ENCODE measurements at regions not wholly inside any gene's neighbourhood (a gene's known extent, or its start where the extent isn't known, plus 50 kb on each side); places are given as distances from the start of the nearest gene placed in this dataset.
"Not testable (repeated sequence)": the region's sequence is repeated elsewhere in the genome, so short reads cannot be mapped to it uniquely, and the experiment has no call there.

DNA sequence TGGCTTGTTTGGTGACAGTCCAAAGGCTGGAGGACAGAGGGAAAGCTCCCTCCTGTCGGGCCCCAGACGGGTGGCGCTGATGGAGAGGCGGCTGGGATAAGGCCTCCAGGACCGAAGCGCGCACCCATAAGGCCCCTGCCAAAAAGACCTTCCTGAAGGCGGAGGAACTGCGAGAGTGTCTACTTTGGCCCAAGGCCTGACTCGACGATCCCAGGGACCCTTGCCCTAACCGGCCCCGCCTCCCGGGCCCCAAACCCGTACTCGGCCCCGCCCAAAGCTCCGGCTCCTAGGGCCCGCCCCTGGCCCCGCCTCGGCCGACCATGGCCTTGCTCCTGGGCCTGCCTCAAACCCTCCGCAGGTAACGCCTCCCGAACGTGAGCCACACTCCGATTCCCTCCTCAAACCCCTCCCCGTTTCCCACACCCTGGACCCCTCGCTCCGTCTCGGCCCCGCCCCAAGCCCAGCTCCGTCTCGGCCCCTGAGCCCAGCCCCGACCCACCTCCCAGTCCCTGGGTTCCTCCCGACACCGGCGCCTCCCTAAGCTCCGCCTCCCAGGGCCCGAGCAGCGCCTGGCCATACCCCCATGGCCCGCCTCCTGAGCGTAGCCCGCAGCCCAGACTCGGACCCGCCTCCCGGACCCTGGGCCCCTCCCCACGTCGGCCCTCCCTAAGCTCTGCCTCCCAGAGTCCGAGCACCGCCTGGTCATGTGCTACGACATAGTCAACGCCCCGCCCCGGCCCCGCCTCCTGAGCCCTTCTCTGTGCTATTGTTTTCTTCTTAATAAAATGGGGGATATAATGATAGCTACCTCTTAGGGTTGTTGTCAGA lies 90.0 kb upstream of the DRD5 start:
- DNase-seq: peak; percentile 97
- Histone ChIP-seq H3K4me3 (peak overlapping the region; percentile 77), H3K4me1 (peaks cover 6% of the 10 kb centered on the region), H3K27ac (replicated peaks) (peak overlapping the region; percentile 79), H3K9me3 (replicated peaks) (no peaks in the 10 kb centered on the region), H3K27me3 (ENCODE audit: low read depth) (no peaks in the 10 kb centered on the region), H3K36me3 (no peaks in the 10 kb centered on the region)
- intact Hi-C loops (cut with micrococcal nuclease): no loop called here
- no peak for TF ChIP-seq CTCF (IDR thresholded peaks at IDR 0.05; ENCODE audit: borderline replicate concordance)

DNA sequence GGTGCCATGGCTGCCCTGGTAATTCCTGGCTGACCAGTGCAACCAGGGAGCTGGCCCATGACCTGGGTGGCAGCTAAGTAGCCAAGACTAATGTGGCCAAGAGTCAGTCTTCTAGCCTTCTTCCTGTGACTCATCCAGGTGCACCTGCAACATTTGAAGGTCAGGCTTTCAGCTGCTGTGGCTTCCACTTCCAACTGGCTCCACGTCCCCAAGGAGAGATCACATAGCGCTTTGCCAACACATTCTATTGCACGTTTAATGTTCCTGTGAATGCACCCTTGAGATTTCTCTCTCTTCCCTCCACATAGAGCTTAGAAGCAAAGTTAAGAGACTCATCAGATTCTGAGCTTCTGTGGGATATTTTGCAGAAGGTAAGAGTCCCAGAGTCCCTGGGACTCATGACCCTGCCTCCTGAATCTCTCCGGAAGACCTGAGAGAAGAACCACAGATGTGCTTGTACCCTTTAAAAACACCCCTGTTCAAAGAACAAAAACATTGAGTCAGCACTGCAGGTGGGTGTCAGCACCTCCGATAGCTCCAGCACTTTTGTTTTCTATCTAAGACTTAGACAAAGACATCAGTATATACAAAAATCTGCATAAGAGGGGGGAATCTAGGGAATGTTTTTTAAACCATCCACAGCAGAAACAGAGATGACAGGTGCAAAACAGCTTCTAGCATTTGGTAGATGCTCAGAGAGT lies 88.5 kb upstream of the DRD5 start:
- DNase-seq; H3K4me1 ChIP-seq; H3K4me3 ChIP-seq; H3K27me3 ChIP-seq (ENCODE audit: low read depth); H3K36me3 ChIP-seq; H3K27ac ChIP-seq (replicated peaks); H3K9me3 ChIP-seq (replicated peaks); intact Hi-C loops (cut with micrococcal nuclease): not testable (repeated sequence)

GRCh38 chr4:9694403-9694802 lies 87.0 kb upstream of the DRD5 start:
- H3K36me3 ChIP-seq; intact Hi-C loops (cut with micrococcal nuclease); H3K9me3 ChIP-seq (replicated peaks); H3K4me1 ChIP-seq; H3K27ac ChIP-seq (replicated peaks); H3K27me3 ChIP-seq (ENCODE audit: low read depth); H3K4me3 ChIP-seq; DNase-seq: not testable (repeated sequence)

DNA sequence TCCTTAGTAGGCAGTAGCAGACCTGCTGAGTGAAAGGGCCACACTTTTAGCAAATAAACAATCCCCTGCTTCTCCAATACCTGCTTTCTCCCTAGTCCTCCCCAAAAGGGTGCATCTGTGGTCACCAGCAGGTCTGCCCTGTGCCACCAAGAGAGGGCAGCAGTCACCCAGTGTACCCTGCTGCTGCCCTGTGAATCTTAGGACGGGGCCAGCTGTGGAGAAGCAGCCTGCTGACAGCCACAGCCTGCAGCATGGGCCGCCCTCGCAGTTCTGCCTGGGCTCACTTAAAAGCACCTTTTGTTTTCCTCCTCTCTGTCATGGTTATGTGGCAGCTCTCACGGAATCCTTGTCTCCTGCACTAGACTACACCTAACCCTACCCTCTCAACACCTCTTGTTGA lies 85.4 kb upstream of the DRD5 start:
- H3K9me3 ChIP-seq (replicated peaks); H3K36me3 ChIP-seq; H3K4me3 ChIP-seq; H3K4me1 ChIP-seq; H3K27me3 ChIP-seq (ENCODE audit: low read depth); H3K27ac ChIP-seq (replicated peaks); intact Hi-C loops (cut with micrococcal nuclease); DNase-seq: not testable (repeated sequence)
- peak; percentile 56 for TF ChIP-seq CTCF (IDR thresholded peaks at IDR 0.05; ENCODE audit: borderline replicate concordance)

GRCh38 chr4:9696561-9696960 lies 84.9 kb upstream of the DRD5 start:
- intact Hi-C loops (cut with micrococcal nuclease); H3K27me3 ChIP-seq (ENCODE audit: low read depth); H3K27ac ChIP-seq (replicated peaks); H3K4me1 ChIP-seq; H3K4me3 ChIP-seq; H3K9me3 ChIP-seq (replicated peaks); DNase-seq; H3K36me3 ChIP-seq: not testable (repeated sequence)

GRCh38 chr4:9702019-9702418 lies 79.4 kb upstream of the DRD5 start:
- H3K27ac ChIP-seq (replicated peaks); H3K27me3 ChIP-seq (ENCODE audit: low read depth); DNase-seq; H3K9me3 ChIP-seq (replicated peaks); H3K4me1 ChIP-seq; intact Hi-C loops (cut with micrococcal nuclease); H3K36me3 ChIP-seq; H3K4me3 ChIP-seq: not testable (repeated sequence)

DNA sequence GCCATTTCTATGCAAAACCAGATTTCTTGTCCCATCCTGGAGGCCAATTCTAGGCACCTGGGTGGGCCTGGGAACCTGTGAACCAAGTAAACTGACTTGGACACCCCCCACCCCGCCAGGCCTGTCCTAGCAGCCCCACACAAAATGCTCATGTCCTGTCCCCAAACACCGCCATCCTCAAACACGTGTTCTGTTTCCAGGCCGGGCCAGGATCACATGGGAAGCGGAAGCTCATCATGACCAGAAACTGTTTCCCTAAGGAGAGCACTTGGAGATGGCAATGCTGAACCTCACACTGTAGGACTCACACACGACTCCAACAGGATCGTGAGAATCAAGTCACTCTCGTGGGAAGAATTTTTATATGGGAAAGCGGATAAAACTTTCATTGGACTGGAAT lies 78.7 kb upstream of the DRD5 start:
- intact Hi-C loops (cut with micrococcal nuclease): not testable (repeated sequence)

DNA sequence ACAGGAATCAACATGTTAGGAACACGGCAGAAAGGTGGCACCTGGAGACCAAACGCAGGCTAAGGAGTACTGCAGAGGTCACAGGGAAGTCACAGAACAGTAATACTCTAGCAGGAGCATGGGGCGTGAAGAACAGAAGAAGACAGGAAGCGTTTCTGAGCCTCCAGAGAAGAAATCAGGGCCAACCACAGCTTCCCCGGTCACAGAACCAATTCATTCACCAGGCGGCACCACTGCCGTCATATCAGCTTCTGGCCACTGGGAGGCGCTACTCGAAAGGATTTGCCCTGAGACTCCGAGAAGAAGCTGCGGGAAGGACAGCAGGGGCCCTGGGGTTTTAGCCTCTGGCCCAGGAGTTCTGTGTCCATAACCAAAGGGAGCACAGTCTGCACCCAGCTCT lies 78.0 kb upstream of the DRD5 start:
- peak; percentile 71 for TF ChIP-seq CTCF (IDR thresholded peaks at IDR 0.05; ENCODE audit: borderline replicate concordance)
- intact Hi-C loops (cut with micrococcal nuclease): no loop called here
- DNase-seq: peak; percentile 39
- Histone ChIP-seq H3K4me3 (no peak overlapping the region), H3K9me3 (replicated peaks) (no peaks in the 10 kb centered on the region), H3K27me3 (ENCODE audit: low read depth) (no peaks in the 10 kb centered on the region), H3K27ac (replicated peaks) (no peak overlapping the region), H3K36me3 (no peaks in the 10 kb centered on the region), H3K4me1 (no peaks in the 10 kb centered on the region)

More for the DNA sequence above, 78.7 kb upstream of the DRD5 start:
- H3K4me1 ChIP-seq; H3K27me3 ChIP-seq (ENCODE audit: low read depth); H3K27ac ChIP-seq (replicated peaks); H3K36me3 ChIP-seq; H3K9me3 ChIP-seq (replicated peaks); H3K4me3 ChIP-seq; DNase-seq: not testable (repeated sequence)

DNA sequence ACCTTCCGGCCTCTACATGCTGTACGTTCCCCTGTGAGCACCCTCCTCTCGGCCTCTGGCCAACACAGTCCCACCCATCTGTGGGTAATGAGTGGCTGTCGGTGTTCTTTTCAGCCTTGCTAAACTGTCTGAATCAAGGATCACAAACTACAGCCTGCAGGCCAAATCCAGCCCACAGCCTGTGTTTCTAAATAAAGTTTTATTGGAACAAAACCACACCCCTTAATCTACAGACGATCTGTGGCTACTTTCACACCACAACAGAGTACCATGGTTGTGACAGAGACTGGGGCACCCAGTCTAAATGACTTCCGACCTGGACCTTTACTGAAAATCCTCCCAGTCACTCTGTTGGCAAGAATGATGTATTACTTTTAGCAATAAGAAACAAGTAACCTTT lies 77.3 kb upstream of the DRD5 start:
- intact Hi-C loops (cut with micrococcal nuclease); H3K27ac ChIP-seq (replicated peaks); H3K9me3 ChIP-seq (replicated peaks): not testable (repeated sequence)

More for the DNA sequence above, 77.3 kb upstream of the DRD5 start:
- H3K27me3 ChIP-seq (ENCODE audit: low read depth); H3K36me3 ChIP-seq; H3K4me1 ChIP-seq; H3K4me3 ChIP-seq; DNase-seq: not testable (repeated sequence)

Data from left ventricle myocardium inferior (tissue), 1 donor.